ENCODE measurements at regions not wholly inside any gene's neighbourhood (a gene's known extent, or its start where the extent isn't known, plus 50 kb on each side); places are given as distances from the start of the nearest gene placed in this dataset.

DNA sequence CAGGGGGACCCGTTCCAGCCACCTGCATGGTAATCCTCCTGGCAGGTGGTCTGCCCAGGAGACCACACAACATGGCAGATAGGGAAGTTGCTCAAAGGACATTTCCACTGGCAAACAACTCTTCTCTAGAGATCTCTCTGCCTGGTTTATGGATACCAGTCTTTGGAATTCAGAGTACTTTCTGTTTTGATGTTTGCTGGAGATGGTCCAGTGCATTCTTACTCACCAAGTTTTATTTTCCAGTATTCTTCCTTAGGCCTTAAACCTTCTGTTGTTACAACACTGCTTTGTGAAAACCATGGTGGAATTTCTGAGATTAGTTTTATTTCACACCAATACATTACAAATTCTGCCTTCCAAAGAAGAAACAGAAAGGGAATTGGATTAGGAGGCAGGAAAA, 428.3 kb downstream of the FUT8 start:
- TF ChIP-seq CTCF (IDR thresholded peaks at IDR 0.05; ENCODE audit: low read depth, low read length) = no peak
- TF ChIP-seq EZH2phosphoT487 (IDR thresholded peaks at IDR 0.05; ENCODE audit: low read depth) = no peak
